ENCODE measurements at regions not wholly inside any gene's neighbourhood (a gene's known extent, or its start where the extent isn't known, plus 50 kb on each side); places are given as distances from the start of the nearest gene placed in this dataset.
A peak's percentile ranks its signal among the peaks of the same experiment; 100 is the strongest.
"Not testable (repeated sequence)": the region's sequence is repeated elsewhere in the genome, so short reads cannot be mapped to it uniquely, and the experiment has no call there.

- no peak for DNase-seq
Observed at GRCh38 chr11:81700076-81700475, 1033.6 kb downstream of the FAM181B start.

DNA sequence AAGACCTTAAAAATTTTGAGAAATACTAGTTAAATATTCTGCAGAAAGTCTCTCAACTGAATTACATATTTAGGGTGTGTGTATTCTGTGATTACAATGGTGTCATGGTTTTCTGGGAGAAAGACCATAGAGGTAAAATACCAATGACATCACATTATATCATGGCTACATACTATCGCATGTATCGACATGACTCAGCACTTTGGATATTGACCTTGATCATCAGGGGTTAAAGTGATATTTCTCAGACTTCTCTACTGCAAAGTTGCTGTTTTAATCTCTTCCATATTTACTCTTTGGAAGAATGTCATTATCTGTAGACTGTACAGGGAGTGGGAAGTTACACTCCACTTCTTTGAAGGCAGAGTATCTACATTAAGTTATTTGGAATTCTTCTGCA lies 1046.6 kb downstream of the FAM181B start:
- no peak for DNase-seq

DNA sequence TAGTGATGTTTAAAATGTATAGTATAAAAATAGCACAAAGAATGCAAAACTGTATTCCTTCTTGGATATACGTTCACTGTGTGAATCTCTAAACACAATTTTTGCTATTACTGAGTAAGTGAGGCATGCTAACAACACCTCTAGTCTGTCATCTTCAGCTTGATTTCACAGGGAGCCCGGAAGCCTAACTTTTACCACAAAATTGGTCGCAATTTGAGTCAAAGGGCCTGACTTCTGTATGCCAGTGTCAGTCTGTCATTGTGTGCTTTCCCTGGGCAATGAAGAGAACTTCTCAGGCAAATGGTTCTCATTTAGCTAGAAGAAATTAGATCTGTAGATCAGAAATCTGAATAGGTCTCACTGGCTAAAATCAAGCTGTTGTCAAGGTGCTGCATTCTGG lies 1059.5 kb downstream of the FAM181B start:
- no peak for DNase-seq

DNA sequence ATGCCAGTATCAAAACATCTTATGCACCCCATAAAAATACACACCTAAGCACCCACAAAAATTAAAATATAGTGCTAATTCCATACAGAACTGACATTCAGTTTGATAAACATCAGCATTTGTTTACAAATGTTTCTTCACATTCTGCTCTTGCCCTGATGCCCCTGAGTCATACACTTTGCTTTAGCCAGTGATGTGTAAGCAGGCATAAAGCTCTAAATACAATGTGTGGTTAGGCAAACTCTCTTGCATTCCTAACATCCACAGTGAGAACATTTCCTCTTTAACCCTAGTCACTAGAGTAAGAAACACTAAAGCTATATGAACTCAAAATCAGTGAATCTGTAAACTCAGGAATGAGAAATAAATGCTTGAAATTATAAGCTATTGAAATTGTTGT lies 1060.7 kb downstream of the FAM181B start:
- DNase-seq: no peak

- DNase-seq: no peak
Observed at GRCh38 chr11:81669935-81670543, 1063.6 kb downstream of the FAM181B start.

DNA sequence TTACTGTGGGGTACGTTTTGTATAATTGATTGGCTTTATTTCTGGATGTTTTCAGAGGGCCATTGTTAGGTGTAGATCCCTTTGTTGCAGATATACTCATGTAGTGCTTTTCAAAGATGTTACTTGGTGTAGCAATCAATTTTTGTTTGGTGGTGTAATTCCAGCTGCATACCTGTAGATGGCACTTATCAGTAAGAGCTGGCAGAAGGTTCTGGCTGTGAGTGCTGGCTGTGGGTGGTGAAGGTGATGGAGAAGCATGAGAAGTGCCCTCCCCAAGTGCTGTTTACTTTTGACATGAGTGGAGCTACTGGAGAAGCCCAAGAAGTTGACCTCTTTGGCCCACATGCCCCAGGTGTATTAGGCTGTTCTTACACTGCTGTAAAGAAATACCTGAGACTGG lies 1074.9 kb downstream of the FAM181B start:
- DNase-seq: peak; percentile 15

DNA sequence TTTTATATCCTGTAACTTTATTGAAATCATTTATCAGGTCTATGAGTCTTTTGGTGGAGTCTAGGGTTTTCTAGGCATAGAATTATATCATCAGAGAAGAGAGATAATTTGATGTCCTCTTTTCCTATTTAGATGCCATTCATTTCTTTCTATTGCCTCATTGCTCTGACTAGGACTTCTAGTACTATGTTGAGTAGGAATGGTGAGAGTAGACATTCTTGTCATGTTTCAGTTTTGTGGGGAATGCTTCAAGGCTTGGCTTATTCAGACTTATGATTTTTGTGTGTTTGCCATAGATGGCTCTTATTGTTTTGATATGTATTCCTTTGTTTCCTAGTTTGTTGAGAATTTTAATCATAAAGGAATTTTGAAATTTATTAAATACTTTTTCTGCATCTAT lies 1078.3 kb downstream of the FAM181B start:
- DNase-seq: no peak

DNA sequence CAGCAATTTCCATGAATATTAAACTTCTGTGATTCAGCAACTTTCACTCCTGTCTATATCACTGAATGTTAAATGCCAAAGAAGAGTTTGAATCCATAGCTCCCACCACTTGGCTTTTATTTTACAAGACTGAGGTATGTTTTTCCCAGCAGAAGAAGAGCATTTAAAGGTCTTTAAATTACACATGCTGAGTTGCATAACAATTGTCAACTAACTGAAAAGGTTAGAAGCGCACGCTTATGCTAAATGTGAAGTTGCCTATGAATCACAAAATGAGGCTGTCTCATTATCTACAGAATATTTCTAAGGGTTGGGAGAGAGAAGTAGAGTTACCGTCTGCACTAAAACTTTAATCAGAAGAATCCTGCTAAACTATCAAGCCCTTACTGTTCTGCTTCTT lies 1086.3 kb downstream of the FAM181B start:
- peak; percentile 75 for DNase-seq

DNA sequence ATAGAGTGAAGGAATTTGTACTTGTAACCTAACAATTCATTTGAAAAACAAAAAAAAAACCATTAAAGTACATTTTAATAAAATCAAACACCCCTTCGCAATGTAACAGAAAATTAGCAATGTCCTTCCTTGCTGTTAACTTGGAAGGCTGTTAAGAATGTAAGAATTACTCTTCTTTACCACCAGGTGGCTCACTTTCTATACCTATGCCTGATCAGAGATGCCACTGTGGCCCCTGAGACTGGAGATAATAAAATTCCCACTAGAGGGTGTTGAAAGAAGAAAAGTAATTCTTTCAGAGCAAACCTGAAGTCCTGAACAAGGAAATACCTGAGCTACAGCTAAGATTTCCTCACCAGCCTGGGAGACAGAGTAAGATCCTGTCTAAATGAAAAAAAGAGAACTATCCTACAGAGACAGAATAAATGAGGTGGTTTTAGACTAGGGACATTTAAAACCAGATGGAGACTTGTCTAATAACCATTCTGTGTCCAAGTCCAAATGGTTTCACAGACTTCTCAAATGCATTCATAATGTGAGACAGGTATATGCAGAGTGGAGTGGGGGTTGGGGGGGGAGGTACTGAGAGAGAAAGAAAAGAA lies 1089.3 kb downstream of the FAM181B start:
- peak; percentile 98 for DNase-seq

GRCh38 chr11:81634483-81634882 lies 1099.2 kb downstream of the FAM181B start:
- no peak for DNase-seq

- DNase-seq: no peak
Observed at GRCh38 chr11:81602508-81602907, 1131.2 kb downstream of the FAM181B start.

- DNase-seq: no peak
Observed at GRCh38 chr11:81596704-81597103, 1137.0 kb downstream of the FAM181B start.

DNA sequence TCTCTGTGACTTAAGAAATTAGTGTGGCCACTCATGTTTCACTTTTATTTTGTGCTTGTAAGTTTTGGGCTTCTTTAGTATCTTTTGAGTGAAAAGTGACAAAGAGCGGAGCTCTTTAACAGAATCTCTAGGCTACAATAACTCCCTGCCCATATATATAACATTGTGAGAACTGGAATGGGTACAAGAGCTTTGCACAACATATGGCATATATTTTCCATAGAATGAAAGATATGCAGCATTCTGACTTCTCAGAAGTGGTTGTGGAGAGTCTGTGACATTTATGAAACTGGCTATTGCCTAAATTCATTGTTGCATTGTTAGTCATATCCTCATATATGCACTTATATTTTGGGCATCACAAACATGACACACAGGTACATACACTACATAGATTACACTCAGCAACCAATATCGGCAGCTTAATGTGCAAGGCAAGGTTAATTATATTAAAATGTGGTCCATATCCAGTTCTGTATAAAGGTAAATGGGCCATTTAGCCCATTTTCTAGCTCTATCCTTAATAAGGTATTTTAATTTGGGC lies 1148.2 kb downstream of the FAM181B start:
- DNase-seq: no peak

GRCh38 chr11:81579339-81579738 lies 1154.3 kb downstream of the FAM181B start:
- no peak for DNase-seq

- DNase-seq: no peak
Observed at GRCh38 chr11:81578571-81578970, 1155.1 kb downstream of the FAM181B start.

DNA sequence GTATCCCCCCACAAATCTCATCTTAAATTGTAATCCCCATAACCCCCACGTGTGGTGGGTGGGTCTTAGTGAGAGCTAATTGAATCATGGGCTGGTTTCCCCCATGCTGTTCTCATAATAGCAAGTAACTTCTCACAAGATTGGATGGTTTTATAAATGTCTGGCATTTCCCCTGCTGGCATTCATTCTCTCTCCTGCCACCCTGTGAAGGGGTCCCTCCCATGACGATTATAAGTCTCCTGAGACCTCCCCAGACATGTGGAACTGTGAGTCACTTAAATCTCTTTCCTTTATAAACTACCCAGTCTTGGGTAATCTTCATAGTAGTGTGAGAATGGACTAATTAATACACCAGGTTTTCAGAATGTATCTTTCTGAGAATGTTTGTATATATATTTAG lies 1159.4 kb downstream of the FAM181B start:
- DNase-seq: no peak

GRCh38 chr11:81573367-81573766 lies 1160.3 kb downstream of the FAM181B start:
- DNase-seq: no peak

DNA sequence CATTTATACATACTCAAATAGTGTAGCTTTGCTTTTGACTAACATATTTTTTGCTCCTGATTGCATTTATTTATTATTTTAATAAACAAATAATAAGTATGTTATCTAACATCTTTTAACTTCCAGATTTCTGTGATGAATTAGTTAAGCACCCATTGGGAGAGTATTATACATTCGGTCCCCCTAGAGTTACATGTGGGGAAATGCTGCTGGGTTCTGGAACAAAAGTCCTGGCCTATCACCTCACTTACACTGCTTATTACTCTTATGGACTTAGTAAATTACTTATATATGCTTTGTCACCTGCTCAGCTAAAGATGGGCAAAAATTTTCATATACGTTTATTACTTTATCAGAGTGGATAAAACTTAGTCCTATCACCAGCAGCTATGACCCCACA lies 1163.0 kb downstream of the FAM181B start:
- DNase-seq: no peak

DNA sequence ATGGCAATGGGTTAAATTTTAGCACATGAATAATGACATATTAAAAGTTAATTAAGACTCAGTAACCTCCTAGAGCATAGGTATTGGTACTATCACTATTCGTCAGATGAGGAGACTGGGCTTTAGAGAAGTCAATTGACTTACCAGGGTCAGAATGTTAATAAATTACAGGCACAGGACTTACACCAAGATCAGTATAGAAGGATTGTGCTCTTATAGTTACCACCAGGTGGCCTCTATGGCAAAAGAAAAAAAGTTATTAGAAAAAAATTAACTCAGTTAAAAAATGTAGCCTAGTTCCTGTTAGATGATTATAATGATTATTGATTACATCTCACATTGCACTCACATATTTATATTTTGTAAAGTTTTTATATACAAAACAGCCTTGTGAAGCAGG lies 1163.7 kb downstream of the FAM181B start:
- no peak for DNase-seq

DNA sequence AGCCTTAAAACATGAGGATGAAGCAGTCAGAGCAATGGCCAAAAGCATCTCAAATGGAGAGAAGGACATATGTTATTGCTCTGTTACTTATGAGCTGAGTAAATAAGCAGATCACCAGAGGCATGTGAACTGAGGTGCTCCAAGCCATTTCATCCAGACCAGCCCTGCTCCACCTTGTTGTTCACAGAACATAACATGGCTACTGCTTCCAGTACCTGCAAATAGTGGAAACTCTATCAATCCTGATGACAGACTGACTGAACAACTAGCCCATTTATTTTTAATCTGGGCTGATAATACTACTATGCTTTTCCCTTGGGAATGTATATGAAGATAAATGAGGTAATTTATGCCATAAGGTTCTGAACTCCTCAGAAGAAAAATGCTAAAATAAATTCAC lies 1164.7 kb downstream of the FAM181B start:
- no peak for DNase-seq

GRCh38 chr11:81548123-81548522 lies 1185.5 kb downstream of the FAM181B start:
- DNase-seq: no peak

GRCh38 chr11:81539806-81540205 lies 1193.9 kb downstream of the FAM181B start:
- not testable (repeated sequence) for DNase-seq

DNA sequence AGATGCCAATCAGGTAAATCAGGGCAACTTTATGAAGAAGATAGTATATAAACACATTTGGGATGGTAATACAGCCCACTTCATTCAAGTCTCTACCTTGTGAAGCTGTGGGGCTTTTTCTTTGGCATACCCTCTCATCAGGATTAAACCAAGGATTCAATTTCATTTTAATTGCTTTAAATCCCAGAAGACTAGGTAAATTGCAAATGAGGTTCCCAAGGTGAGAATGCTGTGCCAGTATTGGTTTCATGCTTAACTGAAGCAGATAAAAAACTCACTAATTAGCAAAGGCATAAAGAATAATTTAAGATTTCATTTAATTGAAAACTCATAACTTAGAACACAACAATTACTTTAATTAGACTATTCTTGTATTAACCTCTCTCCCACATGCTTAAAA lies 1218.1 kb downstream of the FAM181B start:
- no peak for DNase-seq

DNA sequence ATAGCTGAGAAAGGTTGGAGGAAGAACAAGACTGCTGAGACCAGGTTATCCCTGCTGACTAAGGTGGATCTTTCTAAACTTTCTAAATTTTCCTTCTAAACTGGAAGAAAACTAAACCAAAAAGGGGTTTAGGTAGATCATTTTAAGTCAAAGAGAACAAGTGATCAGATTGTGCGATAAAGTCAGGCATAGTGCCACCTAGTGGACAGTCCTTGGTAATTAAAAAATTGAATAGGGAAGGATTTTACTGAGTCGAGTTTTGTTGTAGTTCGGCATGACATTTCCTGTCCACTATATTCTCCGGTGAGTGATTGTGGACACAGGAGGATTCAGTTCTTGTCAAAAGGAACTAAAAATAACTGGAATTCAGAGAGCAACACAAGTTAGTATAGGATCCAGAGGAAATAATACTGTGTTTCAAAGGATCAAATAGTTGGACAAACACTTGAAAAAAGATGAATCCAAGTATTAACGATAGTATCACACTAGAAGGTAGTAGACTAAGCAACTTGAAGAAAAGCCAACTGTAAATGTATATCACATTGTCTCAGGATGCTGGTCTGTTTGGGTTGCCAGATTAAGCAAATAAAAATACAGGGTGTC lies 1236.4 kb downstream of the FAM181B start:
- DNase-seq: peak; percentile 50

DNA sequence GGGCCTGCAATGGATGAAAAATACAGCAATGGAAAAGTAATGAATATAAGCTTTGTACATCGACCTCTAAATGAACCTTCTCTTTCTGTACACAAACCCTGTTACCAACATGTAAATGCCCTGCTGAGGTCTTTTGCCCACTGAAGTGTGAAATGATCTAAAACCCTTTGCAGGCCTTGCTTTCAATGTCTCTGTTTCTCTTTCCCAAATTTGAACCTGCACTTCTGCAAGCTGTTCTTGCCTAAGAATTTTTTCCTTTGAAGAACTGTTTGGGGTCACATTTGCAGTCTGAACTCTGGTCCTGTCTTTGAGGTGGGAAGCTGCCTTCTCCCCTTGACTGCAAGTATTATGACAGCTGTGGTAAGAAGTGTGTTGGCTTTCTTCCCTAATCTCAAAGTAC lies 1237.1 kb downstream of the FAM181B start:
- DNase-seq: no peak

All from NCI-H1105 treated with DMSO at 0.1 percent for 48 hours (cell line).